H9 (cell line): ENCODE measurements at regions not wholly inside any gene's neighbourhood (a gene's known extent, or its start where the extent isn't known, plus 50 kb on each side); places are given as distances from the start of the nearest gene placed in this dataset.

Experiments
- DNase-seq: peaks from one replicate; pipeline ENCODE4 v3.0.0-alpha.2; 2017
- H2AFZ ChIP-seq: one replicate; pipeline ENCODE4 v1.6.1; 2013; ENCODE audit warnings: mild to moderate bottlenecking, low read length, control low read depth, moderate library complexity
- H2AK5ac ChIP-seq: 2 replicates; pipeline ENCODE4 v1.6.1; 2013; ENCODE audit warnings: low read length, control low read depth, mixed read lengths; ENCODE audit not compliant: insufficient read length
- H2BK120ac ChIP-seq: one replicate; pipeline ENCODE4 v1.6.1; 2013; ENCODE audit warnings: low read depth, mild to moderate bottlenecking, low read length, control low read depth, inconsistent platforms; ENCODE audit not compliant: poor library complexity, severe bottlenecking
- H2BK12ac ChIP-seq: 2 replicates; pipeline ENCODE4 v1.6.1; 2013; ENCODE audit warnings: low read length, control low read depth, mixed read lengths, low read depth; ENCODE audit not compliant: insufficient read length
- H2BK15ac ChIP-seq: 2 replicates; pipeline ENCODE4 v1.6.1; 2013; ENCODE audit warnings: low read depth, low read length, control low read depth
- H2BK20ac ChIP-seq: one replicate; pipeline ENCODE4 v1.6.1; 2013; ENCODE audit warnings: low read depth, mild to moderate bottlenecking, low read length, control low read depth, inconsistent platforms; ENCODE audit not compliant: poor library complexity, severe bottlenecking
- H2BK5ac ChIP-seq: 2 replicates; pipeline ENCODE4 v1.6.1; 2013; ENCODE audit warnings: low read length, control low read depth, mixed read lengths; ENCODE audit not compliant: insufficient read length
- H3K14ac ChIP-seq: 2 replicates; pipeline ENCODE4 v1.6.1; 2013; ENCODE audit warnings: low read length, control low read depth; ENCODE audit not compliant: insufficient read depth
- H3K18ac ChIP-seq: 2 replicates; pipeline ENCODE4 v1.6.1; 2013; ENCODE audit warnings: low read depth, mild to moderate bottlenecking, mixed read lengths, low read length, control low read depth; ENCODE audit not compliant: insufficient read length
- H3K23ac ChIP-seq: 2 replicates; pipeline ENCODE4 v1.6.1; 2013; ENCODE audit warnings: low read length, control low read depth, mixed read lengths, low read depth; ENCODE audit not compliant: insufficient read length
- H3K23me2 ChIP-seq: 2 replicates; pipeline ENCODE4 v1.6.1; 2013; ENCODE audit warnings: low read depth, mild to moderate bottlenecking, mixed read lengths, low read length, control low read depth; ENCODE audit not compliant: insufficient read length, poor library complexity, severe bottlenecking
- H3K27ac ChIP-seq: 2 replicates; pipeline ENCODE4 v1.5.1; 2013; ENCODE audit warnings: low read length, control low read depth, mixed read lengths, low read depth; ENCODE audit not compliant: insufficient read length
- H3K27me3 ChIP-seq: 2 replicates; pipeline ENCODE4 v1.6.1; 2013; ENCODE audit warnings: low read length, control low read depth, inconsistent platforms; ENCODE audit not compliant: insufficient read depth
- H3K4ac ChIP-seq: 2 replicates; pipeline ENCODE4 v1.6.1; 2013; ENCODE audit warnings: low read depth, mild to moderate bottlenecking, control low read depth, inconsistent platforms, low read length, moderate library complexity
- H3K4me1 ChIP-seq: 2 replicates; pipeline ENCODE4 v1.6.1; 2013; ENCODE audit warnings: low read length, control low read depth, inconsistent platforms; ENCODE audit not compliant: insufficient read depth
- H3K4me2 ChIP-seq: 2 replicates; pipeline ENCODE4 v1.6.1; 2013; ENCODE audit warnings: low read length, control low read depth, mixed read lengths; ENCODE audit not compliant: insufficient read length, insufficient read depth
- H3K56ac ChIP-seq: 2 replicates; pipeline ENCODE4 v1.6.1; 2013; ENCODE audit warnings: low read depth, mild to moderate bottlenecking, mixed read lengths, low read length, control low read depth; ENCODE audit not compliant: insufficient read length
- H3K79me1 ChIP-seq: 2 replicates; pipeline ENCODE4 v1.6.1; 2013; ENCODE audit warnings: low read depth, mild to moderate bottlenecking, moderate library complexity, low read length, control low read depth, inconsistent platforms; ENCODE audit not compliant: insufficient read depth, poor library complexity, severe bottlenecking
- H3K79me2 ChIP-seq: 2 replicates; pipeline ENCODE4 v1.6.1; 2013; ENCODE audit warnings: low read length, control low read depth, inconsistent platforms; ENCODE audit not compliant: insufficient read depth
- H3K9ac ChIP-seq: 2 replicates; pipeline ENCODE4 v1.6.1; 2013; ENCODE audit warnings: low read length, control low read depth, mixed read lengths; ENCODE audit not compliant: insufficient read length; ENCODE audit errors: extremely low read depth
- H3K9me3 ChIP-seq: one replicate; pipeline ENCODE4 v1.6.1; 2013; ENCODE audit warnings: low read depth, low read length, inconsistent platforms; ENCODE audit not compliant: control insufficient read depth
- H3T11ph ChIP-seq: one replicate; pipeline ENCODE4 v1.6.1; 2013; ENCODE audit warnings: mild to moderate bottlenecking, low read length, control low read depth, inconsistent platforms
- H4K20me1 ChIP-seq: one replicate; pipeline ENCODE4 v1.6.1; 2013; ENCODE audit not compliant: control insufficient read depth, insufficient read length, insufficient read depth
- H4K5ac ChIP-seq: 2 replicates; pipeline ENCODE4 v1.6.1; 2013; ENCODE audit warnings: low read depth, mild to moderate bottlenecking, mixed read lengths, low read length, control low read depth; ENCODE audit not compliant: insufficient read length
- H4K8ac ChIP-seq: replicated peaks from 2 replicates; pipeline ENCODE4 v1.6.1; 2013; ENCODE audit warnings: low read length, control low read depth, mixed read lengths, low read depth; ENCODE audit not compliant: insufficient read length
- H4K91ac ChIP-seq: 2 replicates; pipeline ENCODE4 v1.6.1; 2013; ENCODE audit warnings: low read depth, mild to moderate bottlenecking, moderate library complexity, mixed read lengths, low read length, control low read depth; ENCODE audit not compliant: insufficient read length
- H3K27ac Mint-ChIP-seq, 3 experiments: 2 replicates in 2 of 3; 3 replicates in 1 of 3; pipeline ENCODE4 v1.8.0; 2020 to 2021; ENCODE audit warnings: mixed read lengths in 3 of 3, mild to moderate bottlenecking in 1 of 3, moderate library complexity in 1 of 3
- H3K27me3 Mint-ChIP-seq: 2 replicates; pipeline ENCODE4 v1.8.0; 2021; ENCODE audit warnings: low read depth, mild to moderate bottlenecking, moderate library complexity, mixed read lengths
- H3K36me3 Mint-ChIP-seq, 3 experiments: 2 replicates in 2 of 3; 3 replicates in 1 of 3; pipeline ENCODE4 v1.8.0; 2020 to 2021; ENCODE audit warnings: low read depth in 3 of 3, mixed read lengths in 3 of 3; ENCODE audit not compliant: insufficient read depth in 1 of 3
- H3K4me1 Mint-ChIP-seq, 2 experiments: 2 replicates each; pipeline ENCODE4 v1.8.0; 2020; ENCODE audit warnings: mixed read lengths in 2 of 2
- H3K4me3 Mint-ChIP-seq, 2 experiments: 2 replicates in 1 of 2; 3 replicates in 1 of 2; pipeline ENCODE4 v1.8.0; 2020 to 2021; ENCODE audit warnings: mild to moderate bottlenecking in 2 of 2, mixed read lengths in 2 of 2, moderate library complexity in 1 of 2
- H3K9me3 Mint-ChIP-seq, 2 experiments: 2 replicates in 1 of 2; 3 replicates in 1 of 2; pipeline ENCODE4 v1.8.0; 2020; ENCODE audit warnings: mild to moderate bottlenecking in 2 of 2, mixed read lengths in 2 of 2, moderate library complexity in 1 of 2
- CTCF ChIP-seq: fragments of 200-600 bp; sonication (generic); conservative IDR thresholded peaks from 3 replicates; pipeline ENCODE4 v1.8.0; 2021; ENCODE audit warnings: antibody characterized with exemption, mild to moderate bottlenecking
- WGBS: extraction: QIAGEN DNeasy Blood & Tissue Kit; methylation state at CpG from one replicate; pipeline ENCODE4 v1.1.7; 2013; ENCODE audit warnings: missing lambda C conversion rate, low lambda C conversion rate, mixed read lengths; ENCODE audit not compliant: insufficient read length; ENCODE audit errors: extremely low coverage; 5-methylcytosine and 5-hydroxymethylcytosine counted together

- Histone ChIP-seq H3K79me1 (no peaks in the 10 kb centered on the region), H2BK20ac (no peak overlapping the region), H3K23ac (no peak overlapping the region), H3K23me2 (peaks cover 3% of the 10 kb centered on the region), H4K8ac (no peak overlapping the region), H3K18ac (no peak overlapping the region), H4K5ac (no peak overlapping the region), H3K27ac (no peak overlapping the region), H2BK5ac (no peak overlapping the region), H3K14ac (no peak overlapping the region), H3T11ph (no peak overlapping the region), H3K4me2 (no peak overlapping the region), H3K56ac (no peak overlapping the region), H2BK12ac (no peak overlapping the region), H3K4me1 (no peaks in the 10 kb centered on the region), H2BK15ac (no peak overlapping the region), H3K4ac (no peak overlapping the region), H3K9ac (no peak overlapping the region), H3K79me2 (no peaks in the 10 kb centered on the region), H2BK120ac (no peak overlapping the region), H2AFZ (no peak overlapping the region), H3K27me3 (no peaks in the 10 kb centered on the region), H3K9me3 (no peaks in the 10 kb centered on the region), H4K20me1 (no peaks in the 10 kb centered on the region), H4K91ac (no peak overlapping the region), H2AK5ac (no peak overlapping the region)
- Mint-ChIP-seq H3K36me3 (no peaks in the 10 kb centered on the region), H3K4me3 (no peak overlapping the region), H3K27ac (no peak overlapping the region), H3K9me3 (no peaks in the 10 kb centered on the region), H3K27me3 (peaks cover 12% of the 10 kb centered on the region), H3K4me1 (peaks cover 3 to 4% of the 10 kb centered on the region in 2 experiments; a peak in 2 of 4 replicates)
- no peak for TF ChIP-seq CTCF
- no CpG with 5 or more reads among the region's 7 CpGs for WGBS
- DNase-seq: no peak
Measured at GRCh38 chr10:26622891-26623290, 74.6 kb upstream of the PDSS1 start.
